Peyer's patch (tissue), 4 donors: ENCODE measurements at regions not wholly inside any gene's neighbourhood (a gene's known extent, or its start where the extent isn't known, plus 50 kb on each side); places are given as distances from the start of the nearest gene placed in this dataset.

Experiments used
- POLR2A ChIP-seq, 2 donors: fragments of 450-650 bp; IDR thresholded peaks; one replicate each; pipeline ENCODE4 v1.5.1; 2017; ENCODE audit warnings: antibody characterized with exemption in 2 of 2, mild to moderate bottlenecking in 2 of 2, moderate library complexity in 2 of 2
- TF ChIP-seq, protein P1 (sequence below), 6 experiments: fragments of 450-650 bp in 4 of 6; fragments of 200-600 bp in 2 of 6; sonication (generic) in 1 of 6; IDR thresholded peaks; one replicate each; pipeline ENCODE4 v1.5.1; 2017 to 2019; ENCODE audit warnings: antibody characterized with exemption in 6 of 6, mild to moderate bottlenecking in 3 of 6, moderate library complexity in 1 of 6

DNA sequence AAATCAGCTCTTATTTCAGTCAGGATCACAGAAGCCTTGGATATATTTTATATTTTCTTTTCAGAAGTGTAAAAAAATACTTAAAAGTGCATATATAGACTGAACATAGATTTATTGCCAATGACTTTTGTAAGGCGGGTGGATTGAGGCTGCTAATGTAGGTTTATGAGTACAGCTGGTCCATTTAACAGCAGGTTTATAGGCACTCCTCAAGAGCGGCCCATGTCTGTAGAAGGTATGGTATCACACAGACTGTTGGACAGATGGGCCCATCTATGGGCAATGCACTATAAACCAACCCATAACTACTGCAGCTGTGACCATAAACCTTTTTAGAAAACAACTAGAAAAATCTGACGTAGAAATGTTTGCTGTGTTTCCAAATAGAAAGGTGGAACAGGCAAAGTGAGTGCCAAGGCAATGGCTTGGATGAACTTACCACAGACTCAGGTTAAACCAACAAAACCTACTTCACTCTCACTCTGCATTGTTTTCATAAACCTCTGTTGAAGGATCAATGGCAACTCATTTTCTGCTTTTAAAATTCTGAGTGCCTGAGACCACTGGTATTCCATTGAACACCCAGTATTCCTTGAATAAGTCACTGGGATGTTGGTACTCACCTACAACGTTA, 170.6 kb upstream of the EYA4 start:
- TF ChIP-seq, protein P1, sequence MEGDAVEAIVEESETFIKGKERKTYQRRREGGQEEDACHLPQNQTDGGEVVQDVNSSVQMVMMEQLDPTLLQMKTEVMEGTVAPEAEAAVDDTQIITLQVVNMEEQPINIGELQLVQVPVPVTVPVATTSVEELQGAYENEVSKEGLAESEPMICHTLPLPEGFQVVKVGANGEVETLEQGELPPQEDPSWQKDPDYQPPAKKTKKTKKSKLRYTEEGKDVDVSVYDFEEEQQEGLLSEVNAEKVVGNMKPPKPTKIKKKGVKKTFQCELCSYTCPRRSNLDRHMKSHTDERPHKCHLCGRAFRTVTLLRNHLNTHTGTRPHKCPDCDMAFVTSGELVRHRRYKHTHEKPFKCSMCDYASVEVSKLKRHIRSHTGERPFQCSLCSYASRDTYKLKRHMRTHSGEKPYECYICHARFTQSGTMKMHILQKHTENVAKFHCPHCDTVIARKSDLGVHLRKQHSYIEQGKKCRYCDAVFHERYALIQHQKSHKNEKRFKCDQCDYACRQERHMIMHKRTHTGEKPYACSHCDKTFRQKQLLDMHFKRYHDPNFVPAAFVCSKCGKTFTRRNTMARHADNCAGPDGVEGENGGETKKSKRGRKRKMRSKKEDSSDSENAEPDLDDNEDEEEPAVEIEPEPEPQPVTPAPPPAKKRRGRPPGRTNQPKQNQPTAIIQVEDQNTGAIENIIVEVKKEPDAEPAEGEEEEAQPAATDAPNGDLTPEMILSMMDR (IDR thresholded peaks at IDR 0.05): no peak
- no peak for TF ChIP-seq POLR2A (IDR thresholded peaks at IDR 0.05)
